ENCODE measurements at regions not wholly inside any gene's neighbourhood (a gene's known extent, or its start where the extent isn't known, plus 50 kb on each side); places are given as distances from the start of the nearest gene placed in this dataset.
"Not testable (repeated sequence)": the region's sequence is repeated elsewhere in the genome, so short reads cannot be mapped to it uniquely, and the experiment has no call there.

DNA sequence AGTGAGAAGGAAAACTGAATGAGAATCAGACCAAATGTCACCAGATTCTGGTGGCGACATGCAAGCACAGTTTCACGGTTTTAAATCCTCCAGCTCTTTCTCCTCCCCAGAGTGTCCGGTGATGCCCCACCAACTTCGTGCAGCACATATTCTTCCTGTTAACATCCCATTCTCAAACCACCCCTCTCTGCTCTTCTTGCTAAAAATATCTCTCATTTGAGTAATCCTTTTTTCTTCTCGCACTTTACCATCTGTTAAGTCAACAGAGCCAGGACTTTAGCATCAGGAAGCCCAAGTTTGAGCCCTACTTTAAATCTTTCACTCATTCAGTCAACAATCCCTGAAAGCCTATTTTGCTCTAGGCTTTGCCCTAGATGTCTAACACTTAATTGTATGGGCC is 68.2 kb upstream of the VGLL4 start:
- DNase-seq: no peak

GRCh38 chr3:11709782-11710181 is 66.1 kb upstream of the VGLL4 start:
- DNase-seq: no peak

- not testable (repeated sequence) for DNase-seq
Measured at GRCh38 chr3:11707084-11707483, 63.4 kb upstream of the VGLL4 start.

GRCh38 chr3:11706604-11707003 is 62.9 kb upstream of the VGLL4 start:
- no peak for DNase-seq

GRCh38 chr3:11705049-11705448 is 61.3 kb upstream of the VGLL4 start:
- DNase-seq: no peak

- DNase-seq: no peak
Measured at GRCh38 chr3:11703146-11703545, 59.4 kb upstream of the VGLL4 start.

GRCh38 chr3:11699083-11699427 is 55.3 kb upstream of the VGLL4 start:
- no peak for DNase-seq

- DNase-seq: no peak
Measured at GRCh38 chr3:11698326-11699082, 54.8 kb upstream of the VGLL4 start.

- no peak for DNase-seq
Measured at GRCh38 chr3:11697701-11698100, 54.0 kb upstream of the VGLL4 start.

GRCh38 chr3:11696054-11696453 is 52.3 kb upstream of the VGLL4 start:
- DNase-seq: no peak

Measured in NCI-H446 treated with DMSO at 0.1 percent for 48 hours (cell line).